Astrocyte (in vitro differentiated cells and primary cell): ENCODE measurements at regions not wholly inside any gene's neighbourhood (a gene's known extent, or its start where the extent isn't known, plus 50 kb on each side); places are given as distances from the start of the nearest gene placed in this dataset.

Experiments
- CTCF ChIP-seq: IDR thresholded peaks from 2 replicates; pipeline ENCODE4 v1.5.1; 2011; ENCODE audit warnings: low read depth, mild to moderate bottlenecking, inconsistent platforms, low read length, moderate library complexity; ENCODE audit not compliant: insufficient read depth
- EZH2 ChIP-seq: IDR thresholded peaks from 2 replicates; pipeline ENCODE4 v1.6.1; 2012; ENCODE audit warnings: mild to moderate bottlenecking, low read length, inconsistent platforms; ENCODE audit not compliant: insufficient read depth

DNA sequence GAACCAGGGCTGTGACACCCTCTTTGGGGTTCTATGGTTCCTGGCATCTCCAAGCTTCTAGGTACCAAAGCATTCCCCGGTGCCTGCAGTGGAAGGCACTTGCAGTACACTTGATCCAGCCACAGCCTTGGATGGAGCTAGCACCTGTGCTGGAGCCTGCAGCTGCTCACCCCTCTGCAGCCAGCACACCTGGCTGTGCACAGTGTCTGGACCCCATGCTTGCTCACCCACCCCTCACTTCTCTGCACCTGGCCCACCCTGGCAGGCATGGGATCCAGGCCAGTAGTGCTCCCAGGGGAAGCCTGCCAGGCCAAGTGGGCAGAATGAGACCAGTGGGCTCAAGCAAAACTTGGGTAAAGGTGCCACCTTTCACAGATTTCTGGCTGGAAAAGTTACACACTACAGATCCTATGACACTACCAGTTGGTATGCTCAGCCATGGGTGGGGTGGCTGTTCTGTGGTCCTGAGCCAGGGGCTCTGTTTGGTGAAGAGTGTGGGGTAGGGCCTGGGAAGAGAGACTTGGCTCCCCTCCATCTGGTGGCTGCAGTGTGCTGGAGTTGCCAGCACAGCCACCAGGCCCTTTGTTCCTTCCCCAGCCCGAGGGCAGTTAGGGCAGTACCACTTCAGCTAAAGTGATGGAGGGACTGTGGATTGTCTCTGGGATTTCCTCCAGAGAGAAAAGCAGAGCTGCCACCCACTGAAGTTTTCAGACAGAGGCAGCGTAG, 157.8 kb upstream of the LRRC7 start:
- TF ChIP-seq CTCF: no peak
- no peak for TF ChIP-seq EZH2
